ENCODE measurements at regions not wholly inside any gene's neighbourhood (a gene's known extent, or its start where the extent isn't known, plus 50 kb on each side); places are given as distances from the start of the nearest gene placed in this dataset.
"Not testable (repeated sequence)": the region's sequence is repeated elsewhere in the genome, so short reads cannot be mapped to it uniquely, and the experiment has no call there.

DNA sequence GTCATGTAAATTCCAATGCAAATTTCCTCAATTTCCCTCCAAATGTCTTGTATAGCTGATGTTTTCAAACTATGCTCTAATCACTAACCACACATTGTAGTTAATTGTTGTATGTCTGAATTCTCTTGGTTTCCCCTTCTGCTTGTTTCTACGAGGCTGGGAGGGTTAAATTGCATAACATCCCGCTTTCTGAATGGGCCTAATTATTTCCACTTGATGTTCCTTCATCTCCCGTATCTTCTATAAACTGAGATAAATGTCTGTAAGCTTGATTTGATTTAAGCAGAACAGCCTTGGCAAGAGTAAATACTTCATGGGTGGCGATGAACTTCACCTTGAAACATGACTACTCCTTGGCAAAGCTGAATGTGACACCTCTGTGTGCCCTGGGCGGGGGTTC is 72.2 kb downstream of the SERINC2 start:
- DNase-seq (ENCODE audit: low read depth in 2 of 2), result no peak

DNA sequence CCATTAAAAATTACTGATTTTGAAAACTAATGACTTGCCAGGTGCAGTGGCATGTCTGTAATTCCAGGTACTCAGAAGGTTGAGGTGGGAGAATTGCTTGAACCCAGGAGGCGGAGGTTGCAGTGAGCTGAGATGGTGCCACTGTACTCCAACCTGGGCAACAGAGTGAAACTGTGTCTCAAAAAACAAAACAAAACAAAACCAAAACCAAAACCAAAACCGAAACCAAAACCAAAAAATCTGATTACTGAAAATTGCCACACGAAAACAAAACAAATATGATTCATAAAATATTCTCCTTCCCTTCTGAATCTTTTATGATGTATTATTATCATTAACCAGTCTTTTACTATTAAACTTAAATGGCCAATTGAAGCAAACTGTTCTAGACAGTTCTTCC is 74.1 kb downstream of the SERINC2 start:
- DNase-seq (ENCODE audit: low read depth in 2 of 2), result no peak

DNA sequence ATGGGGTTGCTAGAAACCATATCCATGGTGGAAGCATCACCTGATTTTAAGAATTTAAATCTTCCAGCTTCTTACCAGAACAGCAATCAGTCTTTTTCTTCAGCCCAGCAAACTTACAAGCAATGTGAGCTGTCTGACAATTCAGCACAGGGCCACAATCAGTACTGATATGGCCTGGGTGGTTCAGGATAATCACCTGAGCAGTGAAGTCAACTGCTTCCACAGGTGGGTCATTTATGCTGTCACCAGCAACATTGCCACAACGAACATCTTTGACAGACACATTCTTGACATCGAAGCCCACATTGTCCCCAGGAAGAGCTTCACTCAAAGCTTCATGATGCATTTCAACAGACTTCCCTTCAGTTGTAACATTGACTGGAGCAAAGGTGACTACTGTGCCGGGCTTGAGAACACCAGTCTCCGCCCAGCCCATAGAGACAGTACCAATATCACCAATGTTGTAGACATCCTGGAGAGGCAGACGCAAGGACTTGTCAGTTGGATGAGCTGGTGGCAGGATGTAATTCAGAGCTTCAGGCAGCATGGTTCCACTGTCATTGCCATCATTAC is 74.8 kb downstream of the SERINC2 start:
- no peak for DNase-seq (ENCODE audit: low read depth in 2 of 2)

- no peak for DNase-seq (ENCODE audit: low read depth in 2 of 2)
Measured at GRCh38 chr1:31488528-31488927, 75.5 kb downstream of the SERINC2 start.

- not testable (repeated sequence) for DNase-seq (ENCODE audit: low read depth in 2 of 2)
Measured at GRCh38 chr1:31489575-31489974, 76.6 kb downstream of the SERINC2 start.

DNA sequence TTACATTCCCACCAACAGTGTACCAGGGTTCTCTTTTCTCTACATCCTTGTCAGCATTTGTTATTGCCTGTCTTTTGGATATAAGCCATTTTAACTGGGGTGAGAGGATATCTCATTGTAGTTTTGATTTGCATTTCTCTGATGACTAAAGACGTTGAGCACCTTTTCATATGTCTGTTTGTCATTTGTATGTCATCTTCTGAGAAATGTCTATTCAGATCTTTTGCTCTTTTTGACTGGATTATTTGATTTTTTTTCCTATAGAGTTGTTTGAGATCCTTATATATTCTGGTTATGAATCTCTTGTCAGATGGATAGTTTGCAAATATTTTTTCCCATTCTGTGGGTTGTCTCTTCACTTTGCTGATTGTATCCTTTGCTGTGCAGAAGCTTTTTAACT is 77.6 kb downstream of the SERINC2 start:
- not testable (repeated sequence) for DNase-seq (ENCODE audit: low read depth in 2 of 2)

DNA sequence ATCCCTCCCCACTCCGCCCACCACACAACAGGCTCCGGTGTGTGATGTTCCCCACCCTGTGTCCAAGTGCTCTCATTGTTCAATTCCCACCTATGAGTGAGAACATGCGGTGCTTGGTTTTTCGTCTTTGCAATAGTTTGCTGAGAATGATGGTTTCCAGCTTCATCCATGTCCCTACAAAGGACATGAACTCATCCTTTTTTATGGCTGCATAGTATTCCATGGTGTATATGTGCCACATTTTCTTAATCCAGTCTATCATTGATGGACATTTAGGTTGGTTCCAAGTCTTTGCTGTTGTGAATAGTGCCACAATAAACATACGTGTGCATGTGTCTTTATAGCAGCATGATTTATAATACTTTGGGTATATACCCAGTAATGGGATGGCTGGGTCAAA is 81.0 kb upstream of the TINAGL1 start:
- DNase-seq (ENCODE audit: low read depth in 2 of 2), result not testable (repeated sequence)

- not testable (repeated sequence) for DNase-seq (ENCODE audit: low read depth in 2 of 2)
Measured at GRCh38 chr1:31495770-31496169, 80.5 kb upstream of the TINAGL1 start.

DNA sequence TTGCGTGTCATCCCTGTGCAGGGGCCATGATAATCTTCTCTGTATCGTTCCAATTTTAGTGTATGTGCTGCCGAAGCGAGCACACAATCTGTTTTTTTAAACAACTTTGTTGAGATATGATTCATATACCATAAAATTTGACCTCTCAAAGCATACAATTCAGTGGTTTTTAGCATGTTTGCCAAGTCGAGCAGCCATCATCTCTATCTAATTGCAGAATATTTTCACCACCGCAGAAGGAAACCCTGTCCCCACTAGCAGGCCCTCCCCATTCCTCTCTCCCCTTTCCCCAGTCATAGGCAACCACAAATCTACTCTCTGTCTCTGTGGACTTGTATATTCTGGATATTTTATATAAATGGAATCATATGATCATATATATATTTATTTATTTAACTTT is 78.7 kb upstream of the TINAGL1 start:
- DNase-seq (ENCODE audit: low read depth in 2 of 2), result peak; percentile 73 to 77

- DNase-seq (ENCODE audit: low read depth in 2 of 2), result no peak
Measured at GRCh38 chr1:31498376-31499040, 77.8 kb upstream of the TINAGL1 start.

DNA sequence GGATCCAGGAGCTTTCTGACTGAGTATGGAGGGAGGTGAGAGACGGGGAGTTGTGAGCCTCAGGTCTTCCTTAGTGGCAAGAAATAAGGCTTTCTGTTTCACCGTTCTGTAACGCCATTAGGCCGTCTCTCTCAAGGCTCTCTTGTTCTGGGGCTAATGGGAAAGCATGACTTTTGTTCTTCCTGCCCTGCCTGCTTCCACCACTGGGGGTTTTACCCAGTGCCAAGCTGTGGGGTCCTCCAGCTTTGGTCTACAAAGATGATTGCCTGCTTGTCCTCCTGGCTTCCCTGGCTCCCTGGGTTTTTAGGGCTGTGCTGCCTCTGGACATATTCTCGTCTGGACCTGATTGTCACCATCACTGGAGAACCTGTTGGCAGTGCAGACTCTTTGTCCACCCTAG is 74.8 kb upstream of the TINAGL1 start:
- DNase-seq (ENCODE audit: low read depth in 2 of 2), result no peak

DNA sequence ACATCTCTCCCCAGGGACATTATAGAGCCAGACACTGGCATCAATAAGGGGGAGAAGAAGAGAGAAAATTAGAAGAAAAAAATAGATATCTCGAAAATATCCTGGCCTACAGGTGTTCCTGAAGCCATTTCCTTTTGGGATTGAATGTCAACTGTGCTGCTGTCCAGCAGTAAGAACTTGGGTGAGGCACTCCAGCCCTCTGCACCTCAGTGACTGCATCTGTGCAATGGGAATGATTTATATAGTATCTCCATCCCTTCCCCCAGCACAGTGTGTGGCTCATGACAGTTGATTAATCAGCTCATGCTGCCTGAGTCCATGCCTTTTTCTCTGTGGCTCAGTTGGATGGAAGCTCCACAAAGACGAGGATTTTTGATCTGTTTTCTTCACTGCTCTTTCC is 74.1 kb upstream of the TINAGL1 start:
- no peak for DNase-seq (ENCODE audit: low read depth in 2 of 2)

- DNase-seq (ENCODE audit: low read depth in 2 of 2), result no peak
Measured at GRCh38 chr1:31502926-31503511, 73.3 kb upstream of the TINAGL1 start.

DNA sequence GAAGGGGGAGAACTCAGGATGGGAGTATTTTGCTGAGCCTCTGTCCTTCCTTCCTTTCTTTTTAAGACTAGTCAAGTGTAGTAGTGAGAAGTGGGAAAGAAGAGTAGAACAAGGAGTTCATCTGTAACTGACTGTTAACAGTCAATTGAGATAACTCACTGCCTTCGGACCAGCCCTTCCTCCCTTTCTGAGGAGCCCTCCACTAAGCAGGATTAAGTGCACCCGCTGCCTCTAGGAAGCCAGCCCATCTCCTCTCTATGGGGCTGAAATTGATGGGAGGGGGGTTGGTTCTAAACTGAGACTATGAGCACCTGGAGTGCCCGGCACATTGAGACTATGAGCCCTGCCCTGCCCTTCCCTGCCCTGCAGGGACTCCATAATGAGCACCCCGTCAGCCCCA is 72.7 kb upstream of the TINAGL1 start:
- no peak for DNase-seq (ENCODE audit: low read depth in 2 of 2)

GRCh38 chr1:31504001-31504400 is 72.3 kb upstream of the TINAGL1 start:
- no peak for DNase-seq (ENCODE audit: low read depth in 2 of 2)

GRCh38 chr1:31505911-31506497 is 70.3 kb upstream of the TINAGL1 start:
- DNase-seq (ENCODE audit: low read depth in 2 of 2), result peak; percentile 53 to 57

DNA sequence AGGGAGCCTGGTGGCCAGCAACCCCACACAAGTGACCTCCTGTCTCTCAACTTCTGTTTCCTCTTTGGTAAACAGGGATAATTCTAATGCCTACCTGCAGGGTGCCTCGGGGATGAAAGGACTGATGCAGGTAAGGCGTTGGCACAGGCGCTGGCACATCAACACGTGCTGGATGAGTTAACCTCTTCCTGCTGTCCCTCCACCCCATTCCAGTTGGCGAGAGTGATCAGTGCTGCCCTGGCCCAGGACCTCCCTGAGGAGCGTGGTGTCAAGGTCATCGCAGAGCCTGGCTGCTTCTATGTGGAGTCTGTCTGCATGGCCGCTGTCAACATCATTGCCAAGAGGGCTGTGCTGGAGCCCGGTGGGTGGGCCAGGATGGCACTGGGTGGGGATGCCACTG is 69.1 kb upstream of the TINAGL1 start:
- DNase-seq (ENCODE audit: low read depth in 2 of 2), result no peak

GRCh38 chr1:31507676-31508530 is 68.4 kb upstream of the TINAGL1 start:
- no peak for DNase-seq (ENCODE audit: low read depth in 2 of 2)

DNA sequence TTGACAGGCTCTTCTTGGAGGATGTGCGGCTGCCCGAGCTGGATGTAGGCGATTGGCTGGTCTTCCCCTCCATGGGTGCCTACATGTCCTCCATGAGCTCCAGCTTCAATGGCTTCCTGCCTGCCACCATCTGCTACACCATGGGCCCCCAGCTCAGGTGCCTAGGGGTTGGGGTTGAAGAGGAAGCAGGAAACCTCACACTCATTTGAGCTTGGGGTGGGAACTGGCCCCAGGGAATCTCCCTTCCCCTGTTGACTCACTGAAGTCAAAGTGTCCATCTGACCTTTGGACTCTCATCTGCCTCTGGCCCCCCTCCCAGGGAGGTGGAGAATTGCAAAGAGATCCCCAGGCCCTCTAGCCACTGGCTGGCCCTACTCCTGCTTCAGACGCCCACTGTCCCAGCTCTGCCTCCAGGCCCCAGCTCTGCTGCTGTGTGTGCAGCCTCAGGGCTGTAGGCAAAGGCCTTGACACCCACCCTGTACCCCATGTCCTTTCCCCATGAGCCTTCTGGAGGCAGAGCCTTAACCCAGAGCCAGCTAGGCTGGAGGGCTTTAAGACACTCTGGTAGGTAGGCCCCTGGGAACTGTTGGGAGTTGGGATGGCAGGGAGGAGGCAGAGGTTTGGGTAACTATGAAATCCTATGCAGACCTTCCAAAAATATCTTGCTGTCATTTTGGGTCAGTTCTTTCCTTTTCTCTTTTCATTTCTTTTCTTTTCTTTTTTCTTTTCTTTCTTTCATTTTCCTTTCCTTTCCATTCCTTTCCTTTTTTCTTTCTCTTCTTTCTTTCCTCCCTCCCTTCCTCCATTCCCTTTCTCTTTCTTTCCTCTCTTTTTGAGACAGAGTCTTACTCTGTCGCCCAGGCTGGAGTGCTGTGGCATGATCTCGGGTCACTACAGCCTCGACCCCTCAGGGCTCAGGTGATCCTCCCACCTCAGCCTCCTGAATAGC is 66.9 kb upstream of the TINAGL1 start:
- DNase-seq (ENCODE audit: low read depth in 2 of 2), result no peak

GRCh38 chr1:31510304-31510703 is 66.0 kb upstream of the TINAGL1 start:
- DNase-seq (ENCODE audit: low read depth in 2 of 2), result no peak
